Muscle layer of colon (tissue), 2 donors: ENCODE measurements at regions not wholly inside any gene's neighbourhood (a gene's known extent, or its start where the extent isn't known, plus 50 kb on each side); places are given as distances from the start of the nearest gene placed in this dataset.

Experiments used
- H3K27ac ChIP-seq: one replicate; pipeline ENCODE4 v1.7.0; 2013; ENCODE audit warnings: low read depth, mild to moderate bottlenecking, low read length, moderate library complexity
- H3K27me3 ChIP-seq, 2 donors: one replicate each; pipeline ENCODE4 v1.7.0; 2013; ENCODE audit warnings: low read length in 2 of 2, mild to moderate bottlenecking in 2 of 2; ENCODE audit not compliant: insufficient read depth in 2 of 2, control insufficient read depth in 1 of 2
- H3K36me3 ChIP-seq: one replicate; pipeline ENCODE4 v1.7.0; 2013; ENCODE audit warnings: mild to moderate bottlenecking, low read length; ENCODE audit not compliant: insufficient read depth
- H3K4me1 ChIP-seq: one replicate; pipeline ENCODE4 v1.7.0; 2013; ENCODE audit warnings: mild to moderate bottlenecking, low read length; ENCODE audit not compliant: insufficient read depth
- H3K4me3 ChIP-seq, 2 donors: one replicate each; pipeline ENCODE4 v1.7.0; 2013; ENCODE audit warnings: low read length in 2 of 2, low read depth in 1 of 2, mild to moderate bottlenecking in 1 of 2, moderate library complexity in 1 of 2
- H3K9ac ChIP-seq: one replicate; pipeline ENCODE4 v1.7.0; 2013; ENCODE audit warnings: low read length
- H3K9me3 ChIP-seq: one replicate; pipeline ENCODE4 v1.7.0; 2013; ENCODE audit warnings: mild to moderate bottlenecking, low read length
- donor health status: abdominal sarcoma.
- donor health status: Adenocarcinoma of cecum.

GRCh38 chr6:21826904-21827303 is 233.4 kb downstream of the SOX4 start:
- no peak overlapping the region for H3K27ac ChIP-seq
- no peaks in the 10 kb centered on the region for H3K27me3 ChIP-seq
- no peak overlapping the region for H3K9ac ChIP-seq
- peaks cover 8% of the 10 kb centered on the region for H3K4me1 ChIP-seq
- H3K36me3 ChIP-seq = no peaks in the 10 kb centered on the region
- H3K9me3 ChIP-seq = no peaks in the 10 kb centered on the region
- no peak overlapping the region for H3K4me3 ChIP-seq

- Histone ChIP-seq H3K27ac (no peak overlapping the region), H3K9ac (no peak overlapping the region), H3K9me3 (no peaks in the 10 kb centered on the region), H3K4me1 (peaks cover 12% of the 10 kb centered on the region), H3K27me3 (no peaks in the 10 kb centered on the region), H3K4me3 (no peak overlapping the region), H3K36me3 (no peaks in the 10 kb centered on the region)
These were observed 234.1 kb downstream of the SOX4 start for GRCh38 chr6:21827425-21828202.

GRCh38 chr6:21828704-21829103 is 235.2 kb downstream of the SOX4 start:
- Histone ChIP-seq H3K4me1 (peaks cover 12% of the 10 kb centered on the region), H3K36me3 (no peaks in the 10 kb centered on the region), H3K27ac (no peak overlapping the region), H3K9me3 (no peaks in the 10 kb centered on the region), H3K9ac (no peak overlapping the region), H3K4me3 (no peak overlapping the region), H3K27me3 (no peaks in the 10 kb centered on the region)

- H3K36me3 ChIP-seq = no peaks in the 10 kb centered on the region
- H3K9me3 ChIP-seq = no peaks in the 10 kb centered on the region
- no peak overlapping the region for H3K27ac ChIP-seq
- peaks cover 12% of the 10 kb centered on the region for H3K4me1 ChIP-seq
- no peak overlapping the region for H3K4me3 ChIP-seq
- no peaks in the 10 kb centered on the region for H3K27me3 ChIP-seq
- no peak overlapping the region for H3K9ac ChIP-seq
These were observed 235.6 kb downstream of the SOX4 start for GRCh38 chr6:21829126-21829525.

- H3K4me3 ChIP-seq = no peak overlapping the region
These were observed 238.2 kb downstream of the SOX4 start for GRCh38 chr6:21831521-21832291.

GRCh38 chr6:21836277-21836676 is 242.7 kb downstream of the SOX4 start:
- peaks cover 6% of the 10 kb centered on the region for H3K4me1 ChIP-seq
- H3K27ac ChIP-seq = no peak overlapping the region
- no peaks in the 10 kb centered on the region for H3K9me3 ChIP-seq
- no peak overlapping the region for H3K4me3 ChIP-seq
- H3K36me3 ChIP-seq = no peaks in the 10 kb centered on the region
- H3K27me3 ChIP-seq = no peaks in the 10 kb centered on the region
- H3K9ac ChIP-seq = no peak overlapping the region

More at GRCh38 chr6:21831521-21832291, 238.2 kb downstream of the SOX4 start:
- Histone ChIP-seq H3K27me3 (no peaks in the 10 kb centered on the region), H3K27ac (no peak overlapping the region), H3K9me3 (no peaks in the 10 kb centered on the region), H3K36me3 (no peaks in the 10 kb centered on the region), H3K9ac (no peak overlapping the region), H3K4me1 (peaks cover 12% of the 10 kb centered on the region)

- Histone ChIP-seq H3K4me1 (peaks cover 3% of the 10 kb centered on the region), H3K4me3 (no peak overlapping the region), H3K27me3 (no peaks in the 10 kb centered on the region)
These were observed 243.3 kb downstream of the SOX4 start for GRCh38 chr6:21836772-21837425.

GRCh38 chr6:21840428-21840827 is 246.9 kb downstream of the SOX4 start:
- no peak overlapping the region for H3K27ac ChIP-seq
- no peaks in the 10 kb centered on the region for H3K36me3 ChIP-seq
- H3K9ac ChIP-seq = no peak overlapping the region
- peaks cover 11% of the 10 kb centered on the region for H3K4me1 ChIP-seq
- H3K9me3 ChIP-seq = no peaks in the 10 kb centered on the region
- no peaks in the 10 kb centered on the region for H3K27me3 ChIP-seq
- H3K4me3 ChIP-seq = no peak overlapping the region

More at GRCh38 chr6:21836772-21837425, 243.3 kb downstream of the SOX4 start:
- H3K36me3 ChIP-seq = no peaks in the 10 kb centered on the region
- H3K27ac ChIP-seq = no peak overlapping the region
- no peaks in the 10 kb centered on the region for H3K9me3 ChIP-seq
- no peak overlapping the region for H3K9ac ChIP-seq

- no peak overlapping the region for H3K4me3 ChIP-seq
These were observed 249.5 kb downstream of the SOX4 start for GRCh38 chr6:21842875-21843645.

GRCh38 chr6:21844120-21844917 is 250.8 kb downstream of the SOX4 start:
- Histone ChIP-seq H3K27ac (no peak overlapping the region), H3K36me3 (no peaks in the 10 kb centered on the region), H3K9me3 (no peaks in the 10 kb centered on the region), H3K27me3 (no peaks in the 10 kb centered on the region), H3K4me1 (peaks cover 12% of the 10 kb centered on the region), H3K4me3 (no peak overlapping the region), H3K9ac (no peak overlapping the region)

More at GRCh38 chr6:21842875-21843645, 249.5 kb downstream of the SOX4 start:
- Histone ChIP-seq H3K27ac (no peak overlapping the region), H3K9ac (no peak overlapping the region), H3K36me3 (no peaks in the 10 kb centered on the region), H3K27me3 (no peaks in the 10 kb centered on the region), H3K9me3 (no peaks in the 10 kb centered on the region), H3K4me1 (peaks cover 12% of the 10 kb centered on the region)
